Activated T-helper 1 cell treated with anti-CD3 and anti-CD28 coated beads, Interleukin-12 subunit alpha, Interleukin-12 subunit beta, Interleukin-2, Interleukin-4 antibody, amounts not matched to agents 30 ng/mL and 10 ng/mL and 1 ng/mL, durations not matched to agents 14 hours and 24 hours and 36 hours (primary cell): ENCODE measurements at regions not wholly inside any gene's neighbourhood (a gene's known extent, or its start where the extent isn't known, plus 50 kb on each side); places are given as distances from the start of the nearest gene placed in this dataset.
"Not testable (repeated sequence)": the region's sequence is repeated elsewhere in the genome, so short reads cannot be mapped to it uniquely, and the experiment has no call there.

Source experiments
- DNase-seq: peaks from one replicate; pipeline ENCODE4 v3.0.0; 2021; ENCODE audit warnings: low spot score
- H3K27ac Mint-ChIP-seq: one replicate; pipeline ENCODE4 v1.8.0; 2021; ENCODE audit warnings: mild to moderate bottlenecking, mixed read lengths
- H3K27me3 Mint-ChIP-seq: one replicate; pipeline ENCODE4 v1.8.0; 2022; ENCODE audit warnings: mild to moderate bottlenecking, moderate library complexity, mixed read lengths; ENCODE audit not compliant: insufficient read depth
- H3K36me3 Mint-ChIP-seq: one replicate; pipeline ENCODE4 v1.8.0; 2021; ENCODE audit warnings: low read depth, mixed read lengths
- H3K4me1 Mint-ChIP-seq: one replicate; pipeline ENCODE4 v1.8.0; 2021; ENCODE audit warnings: low read depth, mixed read lengths
- H3K4me3 Mint-ChIP-seq: one replicate; pipeline ENCODE4 v1.8.0; 2021; ENCODE audit warnings: mild to moderate bottlenecking, moderate library complexity, mixed read lengths
- H3K9me3 Mint-ChIP-seq: one replicate; pipeline ENCODE4 v1.8.0; 2021; ENCODE audit warnings: mixed read lengths
- intact Hi-C: fragments of 100-400 bp; cut with micrococcal nuclease; formaldehyde crosslinking; loops from one replicate; pipeline ENCODE4 v1.15.1; 2024

DNA sequence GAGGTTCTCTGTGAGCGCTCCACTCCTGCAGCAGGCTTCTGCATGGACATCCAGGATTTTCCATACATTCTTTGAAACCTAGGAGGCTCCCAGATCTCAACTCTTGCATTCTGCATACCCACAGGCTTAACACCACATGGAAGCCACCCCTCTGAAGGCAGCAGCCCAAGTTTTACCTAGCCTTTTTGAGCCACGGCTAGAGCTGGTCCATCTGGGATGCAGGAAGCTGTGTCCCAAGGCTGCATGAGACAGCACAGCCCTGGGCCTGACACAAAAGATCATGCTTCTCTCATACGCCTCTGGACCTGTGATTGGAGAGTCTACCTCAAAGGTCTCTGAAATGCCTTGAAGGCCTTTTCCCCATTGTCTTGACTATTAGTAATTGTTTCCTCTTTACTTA is 53.6 kb upstream of the RPRM start:
- no peaks in the 10 kb centered on the region for H3K36me3 Mint-ChIP-seq
- no peak overlapping the region for H3K4me3 Mint-ChIP-seq
- DNase-seq = no peak
- H3K27me3 Mint-ChIP-seq = peaks cover 2% of the 10 kb centered on the region
- no peaks in the 10 kb centered on the region for H3K4me1 Mint-ChIP-seq
- H3K27ac Mint-ChIP-seq = no peak overlapping the region
- no peaks in the 10 kb centered on the region for H3K9me3 Mint-ChIP-seq
- intact Hi-C loops = no loop called here

- DNase-seq, intact Hi-C loops, H3K9me3 Mint-ChIP-seq, H3K4me1 Mint-ChIP-seq, H3K36me3 Mint-ChIP-seq, H3K27me3 Mint-ChIP-seq, H3K4me3 Mint-ChIP-seq, H3K27ac Mint-ChIP-seq: not testable (repeated sequence)
Observed at GRCh38 chr2:153533803-153534202, 55.2 kb upstream of the RPRM start.

DNA sequence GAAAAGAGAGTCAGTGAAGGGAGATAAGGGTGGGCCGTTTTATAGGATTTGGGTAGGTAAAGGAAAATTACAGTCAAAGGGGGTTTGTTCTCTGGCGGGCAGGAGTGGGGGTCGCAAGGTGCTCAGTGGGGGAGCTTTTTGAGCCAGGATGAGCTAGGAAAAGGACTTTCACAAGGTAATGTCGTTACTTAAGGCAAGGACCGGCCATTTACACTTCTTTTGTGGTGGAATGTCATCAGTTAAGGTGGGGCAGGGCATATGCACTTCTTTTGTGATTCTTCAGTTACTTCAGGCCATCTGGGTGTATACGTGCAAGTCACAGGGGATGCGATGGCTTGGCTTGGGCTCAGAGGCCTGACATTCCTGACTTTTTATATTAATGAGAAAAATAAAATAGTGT is 56.0 kb upstream of the RPRM start:
- H3K9me3 Mint-ChIP-seq, H3K4me3 Mint-ChIP-seq, H3K27ac Mint-ChIP-seq, intact Hi-C loops, H3K36me3 Mint-ChIP-seq, H3K4me1 Mint-ChIP-seq, DNase-seq, H3K27me3 Mint-ChIP-seq: not testable (repeated sequence)

GRCh38 chr2:153536115-153536514 is 57.6 kb upstream of the RPRM start:
- Mint-ChIP-seq H3K4me1 (no peaks in the 10 kb centered on the region), H3K36me3 (no peaks in the 10 kb centered on the region), H3K27me3 (no peaks in the 10 kb centered on the region), H3K4me3 (no peak overlapping the region), H3K27ac (no peak overlapping the region), H3K9me3 (peaks cover 6% of the 10 kb centered on the region)
- DNase-seq = no peak
- intact Hi-C loops = no loop called here

GRCh38 chr2:153538102-153538501 is 59.5 kb upstream of the RPRM start:
- H3K4me3 Mint-ChIP-seq, intact Hi-C loops, DNase-seq, H3K27me3 Mint-ChIP-seq, H3K36me3 Mint-ChIP-seq, H3K27ac Mint-ChIP-seq, H3K4me1 Mint-ChIP-seq: not testable (repeated sequence)
- peaks cover 12% of the 10 kb centered on the region for H3K9me3 Mint-ChIP-seq

- no peaks in the 10 kb centered on the region for H3K36me3 Mint-ChIP-seq
- no peak for DNase-seq
- H3K9me3 Mint-ChIP-seq = peaks cover 6% of the 10 kb centered on the region
- intact Hi-C loops = no loop called here
- H3K4me1 Mint-ChIP-seq = peaks cover 5% of the 10 kb centered on the region
- H3K27me3 Mint-ChIP-seq = no peaks in the 10 kb centered on the region
- H3K4me3 Mint-ChIP-seq = no peak overlapping the region
- no peak overlapping the region for H3K27ac Mint-ChIP-seq
Observed at GRCh38 chr2:153543635-153544071, 65.1 kb upstream of the RPRM start.

GRCh38 chr2:153546358-153546757 is 67.8 kb upstream of the RPRM start:
- Mint-ChIP-seq H3K9me3 (peaks cover 3% of the 10 kb centered on the region), H3K36me3 (no peaks in the 10 kb centered on the region), H3K27me3 (no peaks in the 10 kb centered on the region), H3K4me1 (peaks cover 5% of the 10 kb centered on the region), H3K4me3 (no peak overlapping the region), H3K27ac (no peak overlapping the region)
- intact Hi-C loops = no loop called here
- no peak for DNase-seq

- no peak overlapping the region for H3K4me3 Mint-ChIP-seq
- no peaks in the 10 kb centered on the region for H3K36me3 Mint-ChIP-seq
- H3K9me3 Mint-ChIP-seq = no peaks in the 10 kb centered on the region
- no peak overlapping the region for H3K27ac Mint-ChIP-seq
- intact Hi-C loops = no loop called here
- peaks cover 3% of the 10 kb centered on the region for H3K4me1 Mint-ChIP-seq
- H3K27me3 Mint-ChIP-seq = no peaks in the 10 kb centered on the region
- no peak for DNase-seq
Observed at GRCh38 chr2:153548536-153548935, 70.0 kb upstream of the RPRM start.

GRCh38 chr2:153551698-153552097 is 73.1 kb upstream of the RPRM start:
- Mint-ChIP-seq H3K27ac (no peak overlapping the region), H3K4me1 (no peaks in the 10 kb centered on the region), H3K36me3 (no peaks in the 10 kb centered on the region), H3K4me3 (no peak overlapping the region), H3K9me3 (no peaks in the 10 kb centered on the region), H3K27me3 (no peaks in the 10 kb centered on the region)
- intact Hi-C loops = no loop called here
- DNase-seq = no peak

GRCh38 chr2:153557211-153557610 is 78.6 kb upstream of the RPRM start:
- Mint-ChIP-seq H3K9me3 (no peaks in the 10 kb centered on the region), H3K4me1 (no peaks in the 10 kb centered on the region), H3K36me3 (no peaks in the 10 kb centered on the region), H3K4me3 (no peak overlapping the region), H3K27me3 (no peaks in the 10 kb centered on the region), H3K27ac (no peak overlapping the region)
- intact Hi-C loops = no loop called here
- DNase-seq = no peak

DNA sequence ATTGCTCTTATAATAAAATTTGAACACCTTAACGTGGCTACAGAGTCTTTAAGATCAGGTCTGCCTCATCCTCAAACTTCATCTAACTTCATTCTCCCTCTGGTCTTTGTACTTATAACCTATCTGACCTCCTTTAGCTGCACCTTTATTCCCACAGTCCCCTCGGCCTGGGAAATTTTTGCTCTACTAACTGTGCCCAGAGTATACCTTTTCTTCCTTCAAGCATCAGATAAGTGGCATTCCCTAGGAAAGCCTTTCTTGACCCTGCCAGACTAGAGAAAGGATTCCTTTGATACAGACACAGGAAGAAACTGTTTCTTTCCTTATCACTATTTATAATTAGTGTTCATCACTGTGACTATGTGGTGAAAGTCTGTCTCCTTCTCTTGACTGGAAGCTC is 79.2 kb upstream of the RPRM start:
- H3K36me3 Mint-ChIP-seq = no peaks in the 10 kb centered on the region
- H3K4me1 Mint-ChIP-seq = no peaks in the 10 kb centered on the region

GRCh38 chr2:153558247-153558646 is 79.7 kb upstream of the RPRM start:
- H3K36me3 Mint-ChIP-seq = no peaks in the 10 kb centered on the region

More for the DNA sequence above, 79.2 kb upstream of the RPRM start:
- no peaks in the 10 kb centered on the region for H3K27me3 Mint-ChIP-seq
- no peak overlapping the region for H3K27ac Mint-ChIP-seq
- H3K9me3 Mint-ChIP-seq = no peaks in the 10 kb centered on the region
- no peak for DNase-seq
- intact Hi-C loops = no loop called here
- no peak overlapping the region for H3K4me3 Mint-ChIP-seq

DNA sequence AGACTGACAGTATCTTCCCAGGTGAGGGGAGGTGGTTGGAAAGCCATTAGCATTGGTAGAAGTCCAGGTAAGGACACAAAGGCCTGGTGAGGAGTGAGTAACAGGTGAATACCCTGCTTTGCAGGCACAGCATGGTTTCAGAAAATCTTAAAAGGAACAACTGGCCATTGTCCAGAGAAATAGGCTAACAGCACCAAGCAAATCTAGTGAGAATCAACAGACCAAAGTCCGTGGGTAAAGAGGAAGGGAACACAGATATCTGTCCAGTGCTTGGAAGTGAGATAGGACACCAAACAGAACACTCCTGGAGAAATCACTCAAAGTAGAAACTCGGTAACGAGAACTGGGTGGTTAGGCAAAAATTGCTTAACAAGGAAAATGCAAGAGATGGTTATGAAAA is 88.8 kb upstream of the RPRM start:
- intact Hi-C loops = no loop called here
- H3K4me3 Mint-ChIP-seq = no peak overlapping the region
- H3K9me3 Mint-ChIP-seq = no peaks in the 10 kb centered on the region
- H3K27me3 Mint-ChIP-seq = no peaks in the 10 kb centered on the region
- H3K36me3 Mint-ChIP-seq = no peaks in the 10 kb centered on the region
- H3K27ac Mint-ChIP-seq = no peak overlapping the region
- no peak for DNase-seq
- H3K4me1 Mint-ChIP-seq = no peaks in the 10 kb centered on the region

More at GRCh38 chr2:153558247-153558646, 79.7 kb upstream of the RPRM start:
- Mint-ChIP-seq H3K27ac (no peak overlapping the region), H3K4me3 (no peak overlapping the region), H3K9me3 (no peaks in the 10 kb centered on the region), H3K4me1 (no peaks in the 10 kb centered on the region), H3K27me3 (no peaks in the 10 kb centered on the region)
- DNase-seq = no peak
- intact Hi-C loops = no loop called here

DNA sequence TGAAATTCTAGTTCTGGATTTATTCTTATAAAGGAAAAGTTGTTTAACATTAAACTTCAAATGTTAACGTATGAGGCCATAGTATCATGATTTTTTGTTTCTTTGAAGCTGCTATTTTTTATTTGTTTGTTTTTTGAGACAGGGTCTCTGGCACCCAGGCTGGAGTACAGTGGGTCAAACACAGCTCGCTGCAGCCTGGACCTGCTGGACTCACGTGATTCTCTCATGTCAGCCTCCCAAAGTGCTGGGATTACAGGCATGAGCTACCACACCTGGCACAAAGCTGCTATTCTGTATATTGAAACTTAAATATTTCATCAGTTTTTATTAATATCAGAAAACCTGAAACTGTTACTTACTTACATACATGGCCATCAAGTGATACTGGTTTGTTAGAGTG is 89.5 kb upstream of the RPRM start:
- Mint-ChIP-seq H3K27me3 (no peaks in the 10 kb centered on the region), H3K4me1 (no peaks in the 10 kb centered on the region), H3K36me3 (no peaks in the 10 kb centered on the region), H3K27ac (no peak overlapping the region), H3K4me3 (no peak overlapping the region), H3K9me3 (no peaks in the 10 kb centered on the region)
- intact Hi-C loops = no loop called here
- no peak for DNase-seq
